ENCODE measurements at regions not wholly inside any gene's neighbourhood (a gene's known extent, or its start where the extent isn't known, plus 50 kb on each side); places are given as distances from the start of the nearest gene placed in this dataset.
"Not testable (repeated sequence)": the region's sequence is repeated elsewhere in the genome, so short reads cannot be mapped to it uniquely, and the experiment has no call there.

GRCh38 chr1:90354704-90355103 lies 359.8 kb downstream of the ZNF326 start:
- H3K4me3 ChIP-seq = no peak overlapping the region
- no peaks in the 10 kb centered on the region for H3K4me1 ChIP-seq
- intact Hi-C loops (cut with DNase I) = no loop called here
- H3K36me3 ChIP-seq (replicated peaks in 1 of 2; ENCODE audit: insufficient read depth in 1 of 2, low read depth in 2 of 2) = no peaks in the 10 kb centered on the region
- 57 to 62% methylated on average over 2 of the region's 2 CpGs for WGBS, 2 donors
- ATAC-seq (no peak), DNase-seq (no peak)
- no peaks in the 10 kb centered on the region for H3K27me3 ChIP-seq
- no peak for TF ChIP-seq POLR2A (IDR thresholded peaks at IDR 0.05)
- TF ChIP-seq CTCF (IDR thresholded peaks at IDR 0.05) = no peak
- H3K9me3 ChIP-seq = no peaks in the 10 kb centered on the region
- H3K27ac ChIP-seq = no peak overlapping the region

DNA sequence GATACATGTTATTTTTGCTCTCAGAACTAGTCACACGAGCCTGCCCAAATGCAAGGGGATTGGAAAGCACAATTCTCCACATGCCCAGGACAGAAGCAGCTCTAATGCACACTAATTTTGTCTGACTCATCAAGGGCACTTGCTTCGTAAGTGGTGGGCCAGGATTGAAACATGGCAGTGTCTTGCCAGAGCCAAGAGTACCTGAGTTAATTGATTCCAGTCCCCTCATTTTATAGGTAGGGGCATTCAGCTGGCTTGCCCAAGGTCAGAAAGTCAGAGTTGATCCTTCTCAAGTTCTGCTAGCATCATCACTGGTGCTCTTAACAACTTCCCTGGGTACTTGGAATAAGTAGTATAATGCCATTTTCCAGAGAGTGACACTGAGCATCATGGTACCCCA lies 356.1 kb downstream of the ZNF326 start:
- intact Hi-C loops (cut with DNase I) = no loop called here
- no peak overlapping the region for H3K27ac ChIP-seq
- ATAC-seq (no peak), DNase-seq (no peak)
- no peaks in the 10 kb centered on the region for H3K36me3 ChIP-seq (replicated peaks in 1 of 2; ENCODE audit: insufficient read depth in 1 of 2, low read depth in 2 of 2)
- H3K4me3 ChIP-seq = no peak overlapping the region
- H3K4me1 ChIP-seq = no peaks in the 10 kb centered on the region
- 48 to 52% methylated on average over 2 of the region's 2 CpGs for WGBS, 2 donors
- no peaks in the 10 kb centered on the region for H3K27me3 ChIP-seq
- TF ChIP-seq CTCF (IDR thresholded peaks at IDR 0.05) (no peak), POLR2A (IDR thresholded peaks at IDR 0.05) (no peak)
- H3K9me3 ChIP-seq = peaks cover 0 to 6% (median 0%) of the 10 kb centered on the region in 3 donors

DNA sequence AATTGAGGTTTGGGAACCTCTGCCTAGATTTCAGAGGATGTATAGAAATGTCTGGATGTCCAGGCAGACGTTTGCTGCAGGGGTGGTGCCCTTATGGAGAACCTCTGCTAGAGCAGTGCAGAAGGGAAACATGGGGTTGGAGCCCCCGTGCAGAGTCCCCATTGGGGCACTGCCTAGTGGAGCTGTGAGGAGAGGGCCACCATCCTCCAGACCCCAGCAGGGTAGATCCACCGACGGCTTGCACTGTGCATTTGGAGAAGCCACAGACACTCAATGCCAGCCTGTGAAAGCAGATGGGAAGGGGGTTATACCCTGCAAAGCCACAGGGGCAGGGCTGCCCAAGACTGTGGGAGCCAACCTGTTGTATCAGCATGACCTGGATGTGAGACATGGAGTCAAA lies 354.6 kb downstream of the ZNF326 start:
- ATAC-seq = no peak
- no peak for DNase-seq
- Histone ChIP-seq H3K4me3 (no peak overlapping the region), H3K27ac (no peak overlapping the region), H3K9me3 (peaks cover 0 to 6% (median 0%) of the 10 kb centered on the region in 3 donors), H3K4me1 (no peaks in the 10 kb centered on the region), H3K27me3 (no peaks in the 10 kb centered on the region), H3K36me3 (replicated peaks in 1 of 2; ENCODE audit: insufficient read depth in 1 of 2, low read depth in 2 of 2) (no peaks in the 10 kb centered on the region)
- intact Hi-C loops (cut with DNase I) = no loop called here
- no peak for TF ChIP-seq POLR2A (IDR thresholded peaks at IDR 0.05)
- no peak for TF ChIP-seq CTCF (IDR thresholded peaks at IDR 0.05)
- 62 to 74% methylated on average over 3 to 4 of the region's 4 CpGs for WGBS, 2 donors

- Histone ChIP-seq H3K4me1 (no peaks in the 10 kb centered on the region), H3K36me3 (replicated peaks in 1 of 2; ENCODE audit: insufficient read depth in 1 of 2, low read depth in 2 of 2) (no peaks in the 10 kb centered on the region), H3K27me3 (no peaks in the 10 kb centered on the region), H3K9me3 (peaks cover 0 to 6% (median 0%) of the 10 kb centered on the region in 3 donors), H3K27ac (no peak overlapping the region), H3K4me3 (no peak overlapping the region)
- DNase-seq (no peak), ATAC-seq (no peak)
- WGBS, 2 donors = 90 to 92% methylated on average over 1 of the region's 1 CpG
- intact Hi-C loops (cut with DNase I) = no loop called here
- TF ChIP-seq POLR2A (IDR thresholded peaks at IDR 0.05) = no peak
- no peak for TF ChIP-seq CTCF (IDR thresholded peaks at IDR 0.05)
Observed at GRCh38 chr1:90348934-90349333, 354.0 kb downstream of the ZNF326 start.

- DNase-seq, H3K27me3 ChIP-seq: not testable (repeated sequence)
- WGBS, 2 donors = 88 to 97% methylated on average over 2 of the region's 2 CpGs
Observed at GRCh38 chr1:90348459-90348858, 353.5 kb downstream of the ZNF326 start.

More at GRCh38 chr1:90348459-90348858, 353.5 kb downstream of the ZNF326 start:
- H3K4me3 ChIP-seq; H3K4me1 ChIP-seq; H3K36me3 ChIP-seq (replicated peaks in 1 of 2; ENCODE audit: insufficient read depth in 1 of 2, low read depth in 2 of 2); H3K27ac ChIP-seq; intact Hi-C loops (cut with DNase I); H3K9me3 ChIP-seq; ATAC-seq: not testable (repeated sequence)
